Left lung (tissue), 4 donors: ENCODE measurements at regions not wholly inside any gene's neighbourhood (a gene's known extent, or its start where the extent isn't known, plus 50 kb on each side); places are given as distances from the start of the nearest gene placed in this dataset.

Source experiments
- ATAC-seq: fragments of 200-7000 bp; cut with Tn5 transposase; one replicate; pipeline ENCODE4 v1.9.1; 2020; ENCODE audit warnings: moderate library complexity
- DNase-seq, 4 donors: peaks; one replicate each; pipeline ENCODE4 v3.0.0-alpha.2; 2013 to 2020
- H3K27ac ChIP-seq, 2 donors: fragments of 200-600 bp; sonication (generic) in 1 of 2; one replicate each; pipeline versions ENCODE4 v1.5.0 to v1.8.0; 2020 to 2021
- H3K27me3 ChIP-seq, 2 donors: fragments of 200-600 bp; sonication (generic) in 1 of 2; one replicate each; pipeline versions ENCODE4 v1.5.0 to v1.8.0; 2020 to 2021
- H3K36me3 ChIP-seq, 2 donors: fragments of 200-600 bp; sonication (generic) in 1 of 2; one replicate each; pipeline versions ENCODE4 v1.5.0 to v1.8.0; 2020 to 2021
- H3K4me1 ChIP-seq, 2 donors: fragments of 200-600 bp; one replicate each; pipeline ENCODE4 v1.8.0; 2021
- H3K4me3 ChIP-seq, 2 donors: fragments of 200-600 bp; sonication (generic) in 1 of 2; one replicate each; pipeline versions ENCODE4 v1.5.0 to v1.8.0; 2020 to 2021; ENCODE audit warnings: mild to moderate bottlenecking in 1 of 2
- H3K9me3 ChIP-seq, 2 donors: fragments of 200-600 bp; sonication (generic) in 1 of 2; one replicate each; pipeline versions ENCODE4 v1.5.0 to v1.8.0; 2020 to 2021
- CTCF ChIP-seq, 2 donors: fragments of 200-600 bp; sonication (generic) in 1 of 2; IDR thresholded peaks; one replicate each; pipeline versions ENCODE4 v1.5.0 to v1.8.0; 2021; ENCODE audit warnings: antibody characterized with exemption in 2 of 2
- intact Hi-C, 2 donors: fragments of 100-400 bp; cut with DNase I; formaldehyde crosslinking; loops; one replicate each; pipeline versions ENCODE4 v1.11.2 to v1.14.2; 2022
- donor health status: DM: no; HTN: yes; CAD: no.
- donor health status: DM: no; HTN: no; CAD: no.

- Histone ChIP-seq H3K4me3 (no peak overlapping the region), H3K9me3 (peaks cover 0 to 16% of the 10 kb centered on the region in 2 donors), H3K4me1 (no peaks in the 10 kb centered on the region), H3K27me3 (no peaks in the 10 kb centered on the region), H3K36me3 (no peaks in the 10 kb centered on the region), H3K27ac (no peak overlapping the region)
- no peak for ATAC-seq
- intact Hi-C loops = no loop called here
- no peak for TF ChIP-seq CTCF (IDR thresholded peaks at IDR 0.05)
- DNase-seq = no peak
Observed at GRCh38 chr15:23983500-23984259, 296.6 kb upstream of the NDN start.

GRCh38 chr15:23994273-23994672 is 307.2 kb upstream of the NDN start:
- H3K27ac ChIP-seq = no peak overlapping the region
- H3K4me1 ChIP-seq = no peaks in the 10 kb centered on the region
- no peaks in the 10 kb centered on the region for H3K27me3 ChIP-seq
- peaks cover 0 to 27% of the 10 kb centered on the region in 2 donors for H3K9me3 ChIP-seq
- TF ChIP-seq CTCF (IDR thresholded peaks at IDR 0.05) = no peak
- no peak for DNase-seq
- intact Hi-C loops = no loop called here
- no peak overlapping the region for H3K4me3 ChIP-seq
- no peaks in the 10 kb centered on the region for H3K36me3 ChIP-seq
- no peak for ATAC-seq

- H3K27ac ChIP-seq = no peak overlapping the region
- no peaks in the 10 kb centered on the region for H3K36me3 ChIP-seq
- H3K4me3 ChIP-seq = no peak overlapping the region
- H3K9me3 ChIP-seq = peaks cover 0 to 27% of the 10 kb centered on the region in 2 donors
- DNase-seq = no peak
- no peaks in the 10 kb centered on the region for H3K4me1 ChIP-seq
- TF ChIP-seq CTCF (IDR thresholded peaks at IDR 0.05) = no peak
- H3K27me3 ChIP-seq = no peaks in the 10 kb centered on the region
- ATAC-seq = no peak
- intact Hi-C loops = no loop called here
Observed at GRCh38 chr15:23998056-23998455, 311.0 kb upstream of the NDN start.

- TF ChIP-seq CTCF (IDR thresholded peaks at IDR 0.05) = no peak
- Histone ChIP-seq H3K27ac (no peak overlapping the region), H3K36me3 (no peaks in the 10 kb centered on the region), H3K4me3 (no peak overlapping the region), H3K4me1 (no peaks in the 10 kb centered on the region), H3K9me3 (peaks cover 0 to 16% of the 10 kb centered on the region in 2 donors), H3K27me3 (no peaks in the 10 kb centered on the region)
- intact Hi-C loops = no loop called here
- DNase-seq (peak in 2 of 4 donors; percentile 15 to 30), ATAC-seq (no peak)
Observed at GRCh38 chr15:24008476-24008875, 321.4 kb upstream of the NDN start.

- intact Hi-C loops = no loop called here
- Histone ChIP-seq H3K9me3 (peaks cover 0 to 3% of the 10 kb centered on the region in 2 donors), H3K36me3 (no peaks in the 10 kb centered on the region), H3K27ac (no peak overlapping the region), H3K27me3 (no peaks in the 10 kb centered on the region), H3K4me3 (no peak overlapping the region), H3K4me1 (no peaks in the 10 kb centered on the region)
- no peak for TF ChIP-seq CTCF (IDR thresholded peaks at IDR 0.05)
- no peak for DNase-seq
- no peak for ATAC-seq
Observed at GRCh38 chr15:24017470-24017869, 330.4 kb upstream of the NDN start.
